OCI-LY7 (cell line): ENCODE measurements at regions not wholly inside any gene's neighbourhood (a gene's known extent, or its start where the extent isn't known, plus 50 kb on each side); places are given as distances from the start of the nearest gene placed in this dataset.

ENCODE experiments used
- BruUV-seq: library from RNA; stranded (reverse); fragments of 400-500 nt; replicated peaks from 2 replicates; lab custom pipeline; 2021; lab: Mats Ljungman, UMichigan
- CTCF ChIA-PET: fragments of 300-600 bp; sonication (Branson Sonifier 250); formaldehyde crosslinking; loops from one replicate; lab custom pipeline; 2022; ENCODE audit warnings: antibody characterized with exemption; ENCODE audit not compliant: unreplicated experiment; lab: Charles Lee
- POLR2A ChIA-PET: fragments of 300-600 bp; sonication (Branson Sonifier 250); formaldehyde crosslinking; loops from one replicate; lab custom pipeline; 2022; ENCODE audit warnings: antibody characterized with exemption; lab: Charles Lee
- DNase-seq: peaks from one replicate; pipeline ENCODE4 v3.0.0-alpha.2; 2015; ENCODE audit warnings: low spot score
- H2AFZ ChIP-seq: fragments of 200-600 bp; sonication (generic), shearing (Covaris generic); 2 replicates; pipeline ENCODE4 v1.6.1; 2014; ENCODE audit warnings: mild to moderate bottlenecking, antibody characterized with exemption, low read length, moderate library complexity
- H3K27ac ChIP-seq: fragments of 200-600 bp; sonication (generic); 2 replicates; pipeline ENCODE4 v1.5.1; 2014; ENCODE audit warnings: mixed run types, low read depth, mild to moderate bottlenecking, moderate library complexity, low read length, inconsistent platforms; ENCODE audit not compliant: poor library complexity, severe bottlenecking
- H3K36me3 ChIP-seq: fragments of 200-600 bp; sonication (generic); 2 replicates; pipeline ENCODE4 v1.6.1; 2014; ENCODE audit warnings: mild to moderate bottlenecking, antibody characterized with exemption, low read length, moderate library complexity, mixed read lengths; ENCODE audit not compliant: insufficient read depth
- H3K4me1 ChIP-seq: fragments of 200-600 bp; sonication (generic); 2 replicates; pipeline ENCODE4 v1.5.1; 2014; ENCODE audit warnings: mild to moderate bottlenecking, low read length; ENCODE audit not compliant: insufficient read depth, poor library complexity, severe bottlenecking
- H3K4me2 ChIP-seq: fragments of 200-600 bp; sonication (generic); 2 replicates; pipeline ENCODE4 v1.6.1; 2014; ENCODE audit warnings: mild to moderate bottlenecking, low read length
- H3K4me3 ChIP-seq: fragments of 200-600 bp; sonication (generic); 2 replicates; pipeline ENCODE4 v1.5.1; 2014; ENCODE audit warnings: mild to moderate bottlenecking, low read depth, low read length; ENCODE audit not compliant: poor library complexity, severe bottlenecking
- H3K79me2 ChIP-seq: fragments of 200-600 bp; sonication (generic); 2 replicates; pipeline ENCODE4 v1.6.1; 2016; ENCODE audit warnings: low read depth, mild to moderate bottlenecking, low read length, moderate library complexity, mixed read lengths; ENCODE audit not compliant: insufficient read depth
- H3K9me2 ChIP-seq: fragments of 200-600 bp; sonication (generic); 2 replicates; pipeline ENCODE4 v1.6.1; 2016; ENCODE audit warnings: mild to moderate bottlenecking, low read length, mixed read lengths; ENCODE audit not compliant: insufficient read depth
- H3K9me3 ChIP-seq: fragments of 200-600 bp; sonication (generic); 2 replicates; pipeline ENCODE4 v1.6.1; 2014; ENCODE audit warnings: mild to moderate bottlenecking, mixed run types, low read length, mixed read lengths
- H4K20me1 ChIP-seq: fragments of 200-600 bp; sonication (generic); 2 replicates; pipeline ENCODE4 v1.6.1; 2014; ENCODE audit warnings: mild to moderate bottlenecking, antibody characterized with exemption, low read length, moderate library complexity, mixed read lengths; ENCODE audit not compliant: insufficient read depth
- EZH2phosphoT487 ChIP-seq: fragments of 200-600 bp; sonication (generic); IDR thresholded peaks from 2 replicates; pipeline ENCODE4 v1.6.1; 2018; ENCODE audit warnings: low read depth, borderline replicate concordance, mild to moderate bottlenecking, mixed run types, antibody characterized with exemption, low read length, moderate library complexity, mixed read lengths
- intact Hi-C: fragments of 100-400 bp; cut with micrococcal nuclease; formaldehyde crosslinking; loops from one replicate; pipeline ENCODE4 v1.10.0; 2022; ENCODE audit not compliant: unreplicated experiment
- TF ChIP-seq, protein P1 (sequence below): fragments of 200-600 bp; sonication (generic); conservative IDR thresholded peaks from 2 replicates; pipeline ENCODE4 v1.5.1; 2014; ENCODE audit warnings: mild to moderate bottlenecking, antibody characterized with exemption, low read length, moderate library complexity, mixed read lengths

GRCh38 chr20:12058216-12058615, 140.5 kb downstream of the BTBD3 start:
- Histone ChIP-seq H3K4me3 (no peak overlapping the region), H2AFZ (no peak overlapping the region), H3K27ac (no peak overlapping the region), H3K9me2 (no peaks in the 10 kb centered on the region), H3K4me1 (no peaks in the 10 kb centered on the region), H3K79me2 (no peaks in the 10 kb centered on the region), H3K9me3 (no peaks in the 10 kb centered on the region), H3K4me2 (no peak overlapping the region), H3K36me3 (no peaks in the 10 kb centered on the region), H4K20me1 (no peaks in the 10 kb centered on the region)
- intact Hi-C loops = no loop called here
- no TSS peak for BruUV-seq
- ChIA-PET POLR2A (no interaction called here), CTCF (no interaction called here)
- no peak for TF ChIP-seq EZH2phosphoT487
- TF ChIP-seq, protein P1, sequence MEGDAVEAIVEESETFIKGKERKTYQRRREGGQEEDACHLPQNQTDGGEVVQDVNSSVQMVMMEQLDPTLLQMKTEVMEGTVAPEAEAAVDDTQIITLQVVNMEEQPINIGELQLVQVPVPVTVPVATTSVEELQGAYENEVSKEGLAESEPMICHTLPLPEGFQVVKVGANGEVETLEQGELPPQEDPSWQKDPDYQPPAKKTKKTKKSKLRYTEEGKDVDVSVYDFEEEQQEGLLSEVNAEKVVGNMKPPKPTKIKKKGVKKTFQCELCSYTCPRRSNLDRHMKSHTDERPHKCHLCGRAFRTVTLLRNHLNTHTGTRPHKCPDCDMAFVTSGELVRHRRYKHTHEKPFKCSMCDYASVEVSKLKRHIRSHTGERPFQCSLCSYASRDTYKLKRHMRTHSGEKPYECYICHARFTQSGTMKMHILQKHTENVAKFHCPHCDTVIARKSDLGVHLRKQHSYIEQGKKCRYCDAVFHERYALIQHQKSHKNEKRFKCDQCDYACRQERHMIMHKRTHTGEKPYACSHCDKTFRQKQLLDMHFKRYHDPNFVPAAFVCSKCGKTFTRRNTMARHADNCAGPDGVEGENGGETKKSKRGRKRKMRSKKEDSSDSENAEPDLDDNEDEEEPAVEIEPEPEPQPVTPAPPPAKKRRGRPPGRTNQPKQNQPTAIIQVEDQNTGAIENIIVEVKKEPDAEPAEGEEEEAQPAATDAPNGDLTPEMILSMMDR = no peak
- DNase-seq = no peak

DNA sequence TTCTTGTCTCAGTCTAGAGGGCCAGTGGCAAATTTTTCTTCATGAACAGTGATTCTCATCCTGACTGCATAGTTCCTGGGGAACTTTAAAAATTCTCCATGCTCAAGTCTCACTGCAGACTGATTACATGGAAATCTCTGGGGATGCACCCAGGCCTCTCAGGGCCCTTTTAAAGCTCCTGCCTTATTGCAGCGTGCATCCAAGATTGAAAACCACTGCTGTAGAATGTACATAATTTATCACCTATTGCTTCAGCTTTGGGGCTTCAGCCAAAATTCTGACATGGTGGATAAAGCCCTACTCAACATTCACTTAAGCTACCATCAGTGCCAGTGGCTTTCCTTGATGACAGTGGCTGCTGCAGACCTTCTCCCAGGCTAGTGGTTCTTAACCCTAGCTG, 143.8 kb downstream of the BTBD3 start:
- ChIA-PET POLR2A (no interaction called here), CTCF (no interaction called here)
- no peak overlapping the region for H2AFZ ChIP-seq
- no peaks in the 10 kb centered on the region for H3K4me1 ChIP-seq
- BruUV-seq = no TSS peak
- no peak overlapping the region for H3K4me3 ChIP-seq
- no peak overlapping the region for H3K27ac ChIP-seq
- H3K9me3 ChIP-seq = no peaks in the 10 kb centered on the region
- intact Hi-C loops = no loop called here
- no peak for DNase-seq
- no peaks in the 10 kb centered on the region for H3K9me2 ChIP-seq
- no peak overlapping the region for H3K4me2 ChIP-seq
- no peaks in the 10 kb centered on the region for H4K20me1 ChIP-seq
- H3K79me2 ChIP-seq = no peaks in the 10 kb centered on the region
- TF ChIP-seq EZH2phosphoT487 = no peak
- TF ChIP-seq, protein P1 = no peak
- H3K36me3 ChIP-seq = no peaks in the 10 kb centered on the region

GRCh38 chr20:12063106-12063684, 145.5 kb downstream of the BTBD3 start:
- H3K36me3 ChIP-seq = no peaks in the 10 kb centered on the region
- no peak for DNase-seq
- no peak overlapping the region for H3K4me3 ChIP-seq
- H3K4me2 ChIP-seq = no peak overlapping the region
- no peaks in the 10 kb centered on the region for H4K20me1 ChIP-seq
- intact Hi-C loops = no loop called here
- H3K4me1 ChIP-seq = no peaks in the 10 kb centered on the region
- no peaks in the 10 kb centered on the region for H3K9me2 ChIP-seq
- CTCF ChIA-PET = no interaction called here
- TF ChIP-seq, protein P1 = no peak
- no peak for TF ChIP-seq EZH2phosphoT487
- no peaks in the 10 kb centered on the region for H3K9me3 ChIP-seq
- H3K27ac ChIP-seq = no peak overlapping the region
- POLR2A ChIA-PET = no interaction called here
- no peak overlapping the region for H2AFZ ChIP-seq
- BruUV-seq = no TSS peak
- H3K79me2 ChIP-seq = no peaks in the 10 kb centered on the region
